Activated T-cell treated with anti-CD3 and anti-CD28 coated beads, Interleukin-2, amount 50 U/mL, for 72 hours (primary cell): ENCODE measurements at regions not wholly inside any gene's neighbourhood (a gene's known extent, or its start where the extent isn't known, plus 50 kb on each side); places are given as distances from the start of the nearest gene placed in this dataset.

ENCODE experiments used
- ATAC-seq, 2 donors: fragments of 150-1000 bp; cut with Tn5 transposase; replicated peaks in 1 of 2; 2 replicates each; pipeline ENCODE4 v1.10.0; 2021; ENCODE audit warnings: moderate library complexity in 2 of 2, mild to moderate bottlenecking in 1 of 2
- DNase-seq, 2 donors: peaks; one replicate each; pipeline ENCODE4 v3.0.0; 2021 to 2022; ENCODE audit warnings: mixed read lengths in 1 of 2
- H3K27ac Mint-ChIP-seq: one replicate; pipeline ENCODE4 v1.8.0; 2022; ENCODE audit warnings: mild to moderate bottlenecking, moderate library complexity, mixed read lengths
- H3K27me3 Mint-ChIP-seq: one replicate; pipeline ENCODE4 v1.8.0; 2022; ENCODE audit warnings: low read depth, mixed read lengths
- H3K36me3 Mint-ChIP-seq, 2 donors: one replicate each; pipeline ENCODE4 v1.8.0; 2022; ENCODE audit warnings: mixed read lengths in 2 of 2, mild to moderate bottlenecking in 1 of 2; ENCODE audit not compliant: insufficient read depth in 2 of 2
- H3K4me1 Mint-ChIP-seq: one replicate; pipeline ENCODE4 v1.8.0; 2022; ENCODE audit warnings: low read depth, mixed read lengths
- H3K4me3 Mint-ChIP-seq, 2 donors: one replicate each; pipeline ENCODE4 v1.8.0; 2022; ENCODE audit warnings: mild to moderate bottlenecking in 2 of 2, mixed read lengths in 2 of 2, moderate library complexity in 2 of 2
- H3K9me3 Mint-ChIP-seq, 2 donors: one replicate each; pipeline ENCODE4 v1.8.0; 2022; ENCODE audit warnings: mixed read lengths in 2 of 2

- no peak for DNase-seq
- Mint-ChIP-seq H3K9me3 (peaks cover 8 to 10% of the 10 kb centered on the region in 2 donors), H3K4me1 (peaks cover 24% of the 10 kb centered on the region), H3K4me3 (no peak overlapping the region), H3K27ac (no peak overlapping the region), H3K36me3 (peaks cover 10 to 14% of the 10 kb centered on the region in 2 donors), H3K27me3 (peaks cover 19% of the 10 kb centered on the region)
- ATAC-seq = no peak
Measured at GRCh38 chr16:79366635-79367034, 233.9 kb downstream of the MAF start.

GRCh38 chr16:79365702-79366101 is 234.8 kb downstream of the MAF start:
- Mint-ChIP-seq H3K27ac (no peak overlapping the region), H3K36me3 (peaks cover 4% of the 10 kb centered on the region in 2 donors), H3K4me3 (no peak overlapping the region), H3K27me3 (peaks cover 22% of the 10 kb centered on the region), H3K9me3 (peaks cover 2 to 4% of the 10 kb centered on the region in 2 donors), H3K4me1 (peaks cover 20% of the 10 kb centered on the region)
- ATAC-seq = no peak
- DNase-seq = no peak

- peaks cover 0 to 3% of the 10 kb centered on the region in 2 donors for H3K9me3 Mint-ChIP-seq
- no peak for DNase-seq
- no peak overlapping the region for H3K4me3 Mint-ChIP-seq
- H3K27me3 Mint-ChIP-seq = peaks cover 31% of the 10 kb centered on the region
- H3K4me1 Mint-ChIP-seq = peaks cover 19% of the 10 kb centered on the region
- peaks cover 0 to 2% of the 10 kb centered on the region in 2 donors for H3K36me3 Mint-ChIP-seq
- no peak for ATAC-seq
- H3K27ac Mint-ChIP-seq = no peak overlapping the region
Measured at GRCh38 chr16:79363484-79363883, 237.1 kb downstream of the MAF start.

GRCh38 chr16:79363035-79363434 is 237.5 kb downstream of the MAF start:
- no peak overlapping the region for H3K27ac Mint-ChIP-seq

GRCh38 chr16:79362300-79362970 is 238.1 kb downstream of the MAF start:
- ATAC-seq = no peak
- Mint-ChIP-seq H3K27ac (no peak overlapping the region), H3K4me3 (peak overlapping the region in 1 of 2 donors; percentile 2), H3K36me3 (peaks cover 0 to 2% of the 10 kb centered on the region in 2 donors), H3K9me3 (peaks cover 0 to 3% of the 10 kb centered on the region in 2 donors), H3K4me1 (peaks cover 19% of the 10 kb centered on the region), H3K27me3 (peaks cover 31% of the 10 kb centered on the region)
- DNase-seq = no peak

More at GRCh38 chr16:79363035-79363434, 237.5 kb downstream of the MAF start:
- Mint-ChIP-seq H3K27me3 (peaks cover 31% of the 10 kb centered on the region), H3K4me3 (no peak overlapping the region), H3K9me3 (peaks cover 0 to 3% of the 10 kb centered on the region in 2 donors), H3K36me3 (peaks cover 0 to 2% of the 10 kb centered on the region in 2 donors), H3K4me1 (peaks cover 19% of the 10 kb centered on the region)
- ATAC-seq = no peak
- no peak for DNase-seq

GRCh38 chr16:79361132-79361751 is 239.3 kb downstream of the MAF start:
- ATAC-seq (no peak), DNase-seq (no peak)
- H3K4me1 Mint-ChIP-seq = peaks cover 19% of the 10 kb centered on the region
- H3K27ac Mint-ChIP-seq = no peak overlapping the region
- H3K9me3 Mint-ChIP-seq = no peaks in the 10 kb centered on the region
- H3K27me3 Mint-ChIP-seq = peaks cover 31% of the 10 kb centered on the region
- peaks cover 0 to 2% of the 10 kb centered on the region in 2 donors for H3K36me3 Mint-ChIP-seq
- H3K4me3 Mint-ChIP-seq = no peak overlapping the region

- H3K4me3 Mint-ChIP-seq = no peak overlapping the region
- no peaks in the 10 kb centered on the region for H3K36me3 Mint-ChIP-seq
- DNase-seq (no peak), ATAC-seq (no peak)
- H3K4me1 Mint-ChIP-seq = peaks cover 19% of the 10 kb centered on the region
- H3K27ac Mint-ChIP-seq = no peak overlapping the region
- H3K9me3 Mint-ChIP-seq = no peaks in the 10 kb centered on the region
- peaks cover 33% of the 10 kb centered on the region for H3K27me3 Mint-ChIP-seq
Measured at GRCh38 chr16:79360267-79360666, 240.3 kb downstream of the MAF start.

- Mint-ChIP-seq H3K9me3 (no peaks in the 10 kb centered on the region), H3K27me3 (peaks cover 34% of the 10 kb centered on the region), H3K36me3 (no peaks in the 10 kb centered on the region), H3K27ac (no peak overlapping the region), H3K4me3 (no peak overlapping the region), H3K4me1 (peaks cover 19% of the 10 kb centered on the region)
- DNase-seq (no peak), ATAC-seq (no peak)
Measured at GRCh38 chr16:79359082-79359481, 241.5 kb downstream of the MAF start.

- Mint-ChIP-seq H3K27ac (no peak overlapping the region), H3K4me1 (peaks cover 13% of the 10 kb centered on the region), H3K9me3 (no peaks in the 10 kb centered on the region), H3K4me3 (no peak overlapping the region), H3K27me3 (peaks cover 27% of the 10 kb centered on the region), H3K36me3 (no peaks in the 10 kb centered on the region)
- DNase-seq (no peak), ATAC-seq (no peak)
Measured at GRCh38 chr16:79358188-79358587, 242.3 kb downstream of the MAF start.

- no peak overlapping the region for H3K27ac Mint-ChIP-seq
- H3K9me3 Mint-ChIP-seq = no peaks in the 10 kb centered on the region
- H3K36me3 Mint-ChIP-seq = no peaks in the 10 kb centered on the region
- no peaks in the 10 kb centered on the region for H3K4me1 Mint-ChIP-seq
- H3K4me3 Mint-ChIP-seq = no peak overlapping the region
- DNase-seq = no peak
- peaks cover 15% of the 10 kb centered on the region for H3K27me3 Mint-ChIP-seq
- ATAC-seq = no peak
Measured at GRCh38 chr16:79355600-79356358, 244.8 kb downstream of the MAF start.

- no peak overlapping the region for H3K27ac Mint-ChIP-seq
Measured at GRCh38 chr16:79351927-79352326, 248.6 kb downstream of the MAF start.

GRCh38 chr16:79349803-79350202 is 250.7 kb downstream of the MAF start:
- no peak for ATAC-seq
- Mint-ChIP-seq H3K36me3 (no peaks in the 10 kb centered on the region), H3K4me3 (no peak overlapping the region), H3K9me3 (no peaks in the 10 kb centered on the region), H3K4me1 (peaks cover 13% of the 10 kb centered on the region), H3K27ac (no peak overlapping the region), H3K27me3 (peaks cover 12% of the 10 kb centered on the region)
- DNase-seq = no peak

More at GRCh38 chr16:79351927-79352326, 248.6 kb downstream of the MAF start:
- peaks cover 13% of the 10 kb centered on the region for H3K4me1 Mint-ChIP-seq
- DNase-seq = no peak
- peaks cover 17% of the 10 kb centered on the region for H3K27me3 Mint-ChIP-seq
- no peaks in the 10 kb centered on the region for H3K36me3 Mint-ChIP-seq
- H3K9me3 Mint-ChIP-seq = no peaks in the 10 kb centered on the region
- ATAC-seq = no peak
- no peak overlapping the region for H3K4me3 Mint-ChIP-seq
